Right hindlimb (tissue), 1 donor: ENCODE measurements at regions not wholly inside any gene's neighbourhood (a gene's known extent, or its start where the extent isn't known, plus 50 kb on each side); places are given as distances from the start of the nearest gene placed in this dataset.
"Not testable (repeated sequence)": the region's sequence is repeated elsewhere in the genome, so short reads cannot be mapped to it uniquely, and the experiment has no call there.

Source experiments
- DNase-seq: peaks from one replicate; pipeline ENCODE4 v3.0.0-alpha.2; 2018

GRCh38 chr5:135155616-135156214 lies 121.7 kb upstream of the PITX1 start:
- DNase-seq, result no peak

GRCh38 chr5:135154961-135155360 lies 120.9 kb upstream of the PITX1 start:
- DNase-seq, result no peak

- no peak for DNase-seq
Measured at GRCh38 chr5:135154197-135154596, 120.2 kb upstream of the PITX1 start.

DNA sequence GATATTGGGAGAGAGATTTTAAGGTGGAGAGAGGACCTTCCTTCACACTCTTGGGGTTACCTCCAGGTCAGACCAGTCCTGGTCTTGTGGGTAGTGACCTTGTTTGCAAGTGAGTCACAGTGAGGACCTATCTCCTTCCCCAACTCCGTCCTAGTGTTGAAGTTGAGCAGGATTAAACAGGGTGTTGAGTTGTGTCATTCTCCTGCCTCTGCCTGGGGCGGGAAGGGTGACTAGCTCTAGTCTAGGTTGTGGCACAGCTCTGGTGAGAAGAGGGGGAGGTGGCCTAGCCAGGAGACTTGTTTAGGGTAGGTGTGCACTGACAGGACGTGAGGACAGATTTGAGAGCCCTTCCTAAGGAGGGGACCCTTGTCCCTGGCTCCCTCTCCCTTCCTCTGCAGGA lies 119.6 kb upstream of the PITX1 start:
- no peak for DNase-seq

DNA sequence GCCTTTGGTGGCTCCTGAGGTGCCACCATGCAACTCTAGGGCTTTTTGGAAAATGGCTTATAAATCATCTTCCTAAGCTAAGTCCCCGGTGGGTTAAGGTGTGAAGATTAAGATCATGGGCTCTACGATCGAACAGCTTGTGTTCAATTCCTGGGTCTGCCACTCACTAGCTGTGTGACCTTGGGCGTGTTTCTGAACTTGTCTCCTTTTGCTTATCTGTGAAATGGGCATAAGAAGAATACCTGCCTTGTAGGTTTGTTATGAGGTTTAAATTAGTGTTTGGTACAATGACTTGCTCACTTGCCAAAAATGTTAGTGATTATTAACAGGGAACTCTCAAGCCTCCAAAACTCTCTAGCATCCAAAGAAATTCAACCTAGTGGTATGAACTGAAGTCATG lies 119.2 kb upstream of the PITX1 start:
- DNase-seq, result no peak

DNA sequence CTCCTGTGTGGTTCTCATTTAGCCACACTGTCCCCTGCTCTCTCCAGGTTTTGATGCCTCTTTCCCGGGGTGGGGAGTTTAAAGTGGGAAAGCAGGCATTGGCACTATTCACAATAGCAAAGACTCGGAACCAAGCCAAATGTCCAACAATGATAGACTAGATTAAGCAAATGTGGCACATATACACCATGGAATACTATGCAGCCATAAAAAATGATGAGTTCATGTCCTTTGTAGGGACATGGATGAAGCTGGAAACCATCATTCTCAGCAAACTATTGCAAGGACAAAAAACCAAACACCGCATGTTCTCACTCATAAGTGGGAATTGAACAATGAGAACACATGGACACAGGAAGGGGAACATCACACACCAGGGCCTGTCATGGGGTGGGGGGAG lies 117.6 kb upstream of the PITX1 start:
- DNase-seq, result not testable (repeated sequence)

- no peak for DNase-seq
Measured at GRCh38 chr5:135151256-135151655, 117.2 kb upstream of the PITX1 start.

GRCh38 chr5:135150767-135151166 lies 116.7 kb upstream of the PITX1 start:
- DNase-seq, result no peak

- DNase-seq, result no peak
Measured at GRCh38 chr5:135149956-135150723, 116.1 kb upstream of the PITX1 start.

- DNase-seq, result no peak
Measured at GRCh38 chr5:135149229-135149955, 115.4 kb upstream of the PITX1 start.

DNA sequence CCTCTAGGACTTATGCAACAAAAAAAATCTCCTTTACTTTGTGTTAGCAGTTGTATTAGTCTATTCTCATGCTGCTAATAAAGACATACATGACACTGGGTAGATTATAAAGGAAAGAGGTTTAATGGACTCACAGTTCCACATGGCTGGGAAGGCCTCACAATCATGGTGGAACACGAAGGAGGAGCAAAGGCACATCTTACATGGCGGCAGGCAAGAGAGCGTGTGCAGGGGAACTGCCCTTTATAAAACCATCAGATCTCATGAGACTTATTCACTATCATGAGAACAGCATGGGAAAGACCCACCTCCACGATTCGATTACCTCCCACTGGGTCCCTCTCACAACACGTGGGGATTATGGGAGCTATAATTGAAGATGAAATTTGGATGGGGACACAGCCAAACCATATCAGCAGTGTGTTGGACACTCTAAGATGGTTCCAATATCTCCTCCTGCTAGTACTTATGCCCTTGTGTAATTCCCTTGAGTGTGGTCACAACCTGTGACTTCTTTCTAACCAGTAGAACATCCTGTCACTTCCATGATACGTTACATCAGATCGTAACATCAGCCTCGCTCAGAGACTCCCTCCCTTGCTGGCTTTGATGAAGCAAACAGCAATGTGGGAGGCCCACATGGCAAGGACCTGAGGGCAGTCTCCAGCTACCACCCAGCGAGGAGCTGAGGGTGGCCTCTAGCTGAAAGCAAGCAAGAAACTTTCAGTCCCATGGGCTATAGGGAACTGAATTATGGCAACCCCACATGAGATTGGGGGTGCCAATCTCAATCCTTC lies 113.5 kb upstream of the PITX1 start:
- DNase-seq, result no peak

- DNase-seq, result no peak
Measured at GRCh38 chr5:135145985-135146384, 112.0 kb upstream of the PITX1 start.

- peak; percentile 1 for DNase-seq
Measured at GRCh38 chr5:135143682-135144081, 109.7 kb upstream of the PITX1 start.

GRCh38 chr5:135141303-135142268 lies 107.6 kb upstream of the PITX1 start:
- peak; percentile 9 for DNase-seq

- DNase-seq, result peak; percentile 13
Measured at GRCh38 chr5:135140446-135141204, 106.6 kb upstream of the PITX1 start.

GRCh38 chr5:135139381-135140134 lies 105.5 kb upstream of the PITX1 start:
- peak; percentile 10 for DNase-seq

GRCh38 chr5:135138116-135138850 lies 104.3 kb upstream of the PITX1 start:
- DNase-seq, result peak; percentile 7

- DNase-seq, result peak; percentile 7
Measured at GRCh38 chr5:135137146-135137915, 103.3 kb upstream of the PITX1 start.

- no peak for DNase-seq
Measured at GRCh38 chr5:135136546-135136945, 102.5 kb upstream of the PITX1 start.
